Breast epithelium (tissue), 3 donors: ENCODE measurements at regions not wholly inside any gene's neighbourhood (a gene's known extent, or its start where the extent isn't known, plus 50 kb on each side); places are given as distances from the start of the nearest gene placed in this dataset.

Experiments used
- CTCF ChIP-seq, 3 donors: fragments of 450-650 bp; IDR thresholded peaks; one replicate each; pipeline ENCODE4 v1.5.1; 2016 to 2017; ENCODE audit warnings: antibody characterized with exemption in 3 of 3, mild to moderate bottlenecking in 3 of 3, moderate library complexity in 3 of 3
- POLR2A ChIP-seq: fragments of 450-650 bp; IDR thresholded peaks from one replicate; pipeline ENCODE4 v1.6.1; 2016; ENCODE audit warnings: antibody characterized with exemption, mild to moderate bottlenecking, moderate library complexity
- POLR2AphosphoS5 ChIP-seq, 3 donors: sonication (generic); formaldehyde crosslinking; IDR thresholded peaks; one replicate each; pipeline ENCODE4 v1.6.1; 2017; ENCODE audit warnings: antibody characterized with exemption in 3 of 3

GRCh38 chr6:26257272-26257671 is 107.7 kb upstream of the BTN3A2 start:
- TF ChIP-seq CTCF (IDR thresholded peaks at IDR 0.05) (no peak), POLR2A (no peak), POLR2AphosphoS5 (IDR thresholded peaks at IDR 0.05) (no peak)
